CD4-positive, alpha-beta T cell (primary cell): ENCODE measurements at regions not wholly inside any gene's neighbourhood (a gene's known extent, or its start where the extent isn't known, plus 50 kb on each side); places are given as distances from the start of the nearest gene placed in this dataset.
A peak's percentile ranks its signal among the peaks of the same experiment; 100 is the strongest.

Experiments
- ATAC-seq: fragments of 200-7000 bp; cut with Tn5 transposase; one replicate; pipeline ENCODE4 v1.10.0; 2022; ENCODE audit warnings: mild to moderate bottlenecking; ENCODE audit not compliant: poor library complexity
- CTCF ChIA-PET: fragments of 350-600 bp; sonication (Branson Sonifier 250); formaldehyde crosslinking; loops from one replicate; lab custom pipeline; 2021; ENCODE audit warnings: antibody characterized with exemption, inconsistent platforms; lab: Charles Lee
- POLR2A ChIA-PET: fragments of 350-600 bp; sonication (Branson Sonifier 250); formaldehyde crosslinking; loops from one replicate; lab custom pipeline; 2021; ENCODE audit warnings: antibody characterized with exemption, inconsistent platforms; lab: Charles Lee
- DNase-seq, 14 experiments: peaks; one replicate each; pipeline ENCODE4 v3.0.0-alpha.2; 2013 to 2020; ENCODE audit warnings: mixed read lengths in 2 of 14
- H3K27ac ChIP-seq, 2 donors: one replicate each; pipeline versions ENCODE4 v1.5.1 to v1.7.0; 2013; ENCODE audit warnings: low read length in 2 of 2, low read depth in 1 of 2, mild to moderate bottlenecking in 1 of 2
- H3K27me3 ChIP-seq, 2 experiments: 1 replicate in 1 of 2; 2 replicates in 1 of 2; pipeline versions ENCODE4 v1.6.1 to v1.7.0; 2013; ENCODE audit warnings: low read length in 2 of 2, control low read depth in 1 of 2, mild to moderate bottlenecking in 1 of 2, moderate library complexity in 1 of 2; ENCODE audit not compliant: insufficient read depth in 2 of 2, control insufficient read depth in 1 of 2
- H3K36me3 ChIP-seq: one replicate; pipeline ENCODE4 v1.6.1; 2013; ENCODE audit warnings: low read length, control low read depth; ENCODE audit not compliant: insufficient read depth
- H3K4me1 ChIP-seq: one replicate; pipeline ENCODE4 v1.6.1; 2013; ENCODE audit warnings: low read length, control low read depth; ENCODE audit not compliant: insufficient read depth
- H3K4me3 ChIP-seq: one replicate; pipeline ENCODE4 v1.5.1; 2013; ENCODE audit warnings: mild to moderate bottlenecking, low read length, moderate library complexity
- H3K9me3 ChIP-seq, 2 experiments: 1 replicate in 1 of 2; 2 replicates in 1 of 2; pipeline versions ENCODE4 v1.6.1 to v1.7.0; 2013; ENCODE audit warnings: low read length in 2 of 2, mild to moderate bottlenecking in 2 of 2, control low read depth in 1 of 2, moderate library complexity in 1 of 2; ENCODE audit not compliant: control insufficient read depth in 1 of 2, insufficient read depth in 1 of 2
- H3K27ac Mint-ChIP-seq: one replicate; pipeline ENCODE4 v1.8.0; 2020; ENCODE audit warnings: mixed read lengths
- H3K27me3 Mint-ChIP-seq: one replicate; pipeline ENCODE4 v1.8.0; 2021; ENCODE audit warnings: mixed read lengths
- H3K36me3 Mint-ChIP-seq: one replicate; pipeline ENCODE4 v1.8.0; 2021; ENCODE audit warnings: low read depth, mixed read lengths
- H3K4me1 Mint-ChIP-seq: one replicate; pipeline ENCODE4 v1.8.0; 2021; ENCODE audit warnings: low read depth, mixed read lengths
- H3K4me3 Mint-ChIP-seq: one replicate; pipeline ENCODE4 v1.8.0; 2020; ENCODE audit warnings: mild to moderate bottlenecking, mixed read lengths
- H3K9me3 Mint-ChIP-seq: one replicate; pipeline ENCODE4 v1.8.0; 2020; ENCODE audit warnings: mixed read lengths
- intact Hi-C, 2 experiments: fragments of 100-400 bp; cut with DNase I in 1 of 2; cut with micrococcal nuclease in 1 of 2; formaldehyde crosslinking; loops; one replicate each; pipeline versions ENCODE4 v1.15.1 to v1.9.0; 2023 to 2025; cut with DNase I, micrococcal nuclease
- TF ChIP-seq, protein P1 (sequence below): fragments of 200-600 bp; IDR thresholded peaks from one replicate; pipeline ENCODE4 v1.8.0; 2022; ENCODE audit warnings: antibody characterized with exemption, mild to moderate bottlenecking

DNA sequence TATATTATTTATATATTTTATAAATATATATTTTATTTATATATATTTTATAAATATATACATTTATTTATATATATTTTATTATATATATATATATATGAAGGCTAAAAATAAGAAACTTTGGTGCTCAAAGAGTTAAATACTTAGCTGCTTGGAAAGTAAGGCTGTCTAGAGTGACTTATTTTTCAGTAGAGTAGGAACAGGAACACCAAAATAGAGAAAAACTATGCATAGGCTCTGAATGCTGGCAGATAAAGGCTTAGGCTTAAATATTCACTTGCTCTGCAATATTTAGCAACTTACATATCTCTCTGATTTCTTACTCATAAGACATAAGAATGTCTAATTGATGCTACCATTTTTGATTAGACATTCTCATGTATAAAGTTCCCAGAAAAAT lies 991.2 kb downstream of the VRK1 start:
- no peak overlapping the region for H3K4me3 ChIP-seq
- Mint-ChIP-seq H3K27ac (no peak overlapping the region), H3K27me3 (no peaks in the 10 kb centered on the region), H3K9me3 (no peaks in the 10 kb centered on the region), H3K4me1 (peaks cover 34% of the 10 kb centered on the region), H3K36me3 (no peaks in the 10 kb centered on the region), H3K4me3 (no peak overlapping the region)
- H3K4me1 ChIP-seq: no peaks in the 10 kb centered on the region
- intact Hi-C loops: no loop called here
- no peaks in the 10 kb centered on the region for H3K9me3 ChIP-seq
- no peak overlapping the region for H3K27ac ChIP-seq
- H3K36me3 ChIP-seq: no peaks in the 10 kb centered on the region
- ATAC-seq (no peak), DNase-seq (no peak)
- H3K27me3 ChIP-seq: no peaks in the 10 kb centered on the region
- ChIA-PET POLR2A (no interaction called here), CTCF (no interaction called here)
- TF ChIP-seq, protein P1, sequence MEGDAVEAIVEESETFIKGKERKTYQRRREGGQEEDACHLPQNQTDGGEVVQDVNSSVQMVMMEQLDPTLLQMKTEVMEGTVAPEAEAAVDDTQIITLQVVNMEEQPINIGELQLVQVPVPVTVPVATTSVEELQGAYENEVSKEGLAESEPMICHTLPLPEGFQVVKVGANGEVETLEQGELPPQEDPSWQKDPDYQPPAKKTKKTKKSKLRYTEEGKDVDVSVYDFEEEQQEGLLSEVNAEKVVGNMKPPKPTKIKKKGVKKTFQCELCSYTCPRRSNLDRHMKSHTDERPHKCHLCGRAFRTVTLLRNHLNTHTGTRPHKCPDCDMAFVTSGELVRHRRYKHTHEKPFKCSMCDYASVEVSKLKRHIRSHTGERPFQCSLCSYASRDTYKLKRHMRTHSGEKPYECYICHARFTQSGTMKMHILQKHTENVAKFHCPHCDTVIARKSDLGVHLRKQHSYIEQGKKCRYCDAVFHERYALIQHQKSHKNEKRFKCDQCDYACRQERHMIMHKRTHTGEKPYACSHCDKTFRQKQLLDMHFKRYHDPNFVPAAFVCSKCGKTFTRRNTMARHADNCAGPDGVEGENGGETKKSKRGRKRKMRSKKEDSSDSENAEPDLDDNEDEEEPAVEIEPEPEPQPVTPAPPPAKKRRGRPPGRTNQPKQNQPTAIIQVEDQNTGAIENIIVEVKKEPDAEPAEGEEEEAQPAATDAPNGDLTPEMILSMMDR: no peak

DNA sequence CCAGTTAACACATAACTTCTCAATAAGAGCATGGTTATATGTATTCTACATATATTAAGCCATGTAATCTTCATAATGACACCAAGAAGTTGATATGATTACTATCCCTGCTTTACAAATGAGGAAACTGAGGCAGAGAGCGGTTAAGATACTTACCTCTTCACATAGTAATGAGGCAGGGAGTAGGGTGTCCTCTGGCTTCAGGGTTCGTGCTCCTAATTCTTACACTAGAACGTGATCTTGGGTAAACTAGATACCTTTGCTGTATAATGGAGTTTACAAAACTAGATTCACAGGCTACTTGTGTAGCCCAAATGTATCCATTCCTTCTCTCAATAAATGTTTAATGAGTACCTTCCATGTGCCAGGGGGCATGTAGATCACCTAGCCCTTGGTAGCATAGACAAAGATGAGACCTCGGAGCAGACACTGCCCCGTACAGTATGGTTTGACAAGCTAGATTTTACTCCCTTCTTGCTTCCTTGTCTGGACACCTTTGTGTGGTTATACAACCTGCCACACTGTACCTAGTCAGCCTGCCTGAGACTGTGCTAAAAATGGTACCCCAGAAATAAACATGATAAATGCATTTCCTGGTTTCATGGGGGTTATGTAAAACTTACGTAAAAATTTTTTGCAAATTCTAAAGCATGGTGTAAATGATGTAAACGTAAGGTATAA lies 991.8 kb downstream of the VRK1 start:
- H3K27ac ChIP-seq: no peak overlapping the region
- Mint-ChIP-seq H3K9me3 (no peaks in the 10 kb centered on the region), H3K4me3 (no peak overlapping the region), H3K27ac (no peak overlapping the region), H3K4me1 (peaks cover 30% of the 10 kb centered on the region), H3K36me3 (no peaks in the 10 kb centered on the region), H3K27me3 (no peaks in the 10 kb centered on the region)
- no peak overlapping the region for H3K4me3 ChIP-seq
- no peaks in the 10 kb centered on the region for H3K4me1 ChIP-seq
- intact Hi-C loops: no loop called here
- POLR2A ChIA-PET: interaction anchor here (0.9 to 1.4 kb wide), 2 partner anchors 9 to 347 kb away, joined by 3 read pairs; no protein-coding TSS in a partner anchor
- CTCF ChIA-PET: no interaction called here
- no peaks in the 10 kb centered on the region for H3K27me3 ChIP-seq
- H3K9me3 ChIP-seq: no peaks in the 10 kb centered on the region
- TF ChIP-seq, protein P1: no peak
- ATAC-seq (no peak), DNase-seq (peak in 1 of 14 experiments; percentile 27)
- H3K36me3 ChIP-seq: no peaks in the 10 kb centered on the region

DNA sequence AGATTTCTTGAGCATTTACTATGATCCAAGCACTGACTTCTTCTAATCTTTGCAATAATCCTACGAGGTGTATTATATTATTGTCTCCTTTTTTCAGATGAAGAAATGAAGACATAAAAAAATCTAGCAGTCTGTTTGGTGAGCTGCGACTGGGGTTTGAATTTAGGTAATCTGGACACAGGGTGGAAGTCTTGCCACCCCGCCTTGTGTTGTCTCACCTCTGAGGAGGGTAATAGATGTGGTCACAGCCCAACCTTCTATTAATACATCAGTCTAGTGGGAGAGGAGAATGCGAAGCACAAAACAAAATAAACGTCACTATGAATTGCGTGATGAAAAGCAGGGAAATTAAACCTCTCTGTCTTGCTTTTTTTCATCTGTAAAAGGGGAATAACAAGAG lies 993.9 kb downstream of the VRK1 start:
- Mint-ChIP-seq H3K9me3 (no peaks in the 10 kb centered on the region), H3K4me3 (no peak overlapping the region), H3K4me1 (peaks cover 14% of the 10 kb centered on the region), H3K36me3 (no peaks in the 10 kb centered on the region), H3K27me3 (no peaks in the 10 kb centered on the region), H3K27ac (no peak overlapping the region)
- Histone ChIP-seq H3K4me1 (no peaks in the 10 kb centered on the region), H3K4me3 (no peak overlapping the region), H3K9me3 (no peaks in the 10 kb centered on the region), H3K27ac (no peak overlapping the region), H3K27me3 (no peaks in the 10 kb centered on the region), H3K36me3 (no peaks in the 10 kb centered on the region)
- TF ChIP-seq, protein P1: no peak
- ChIA-PET POLR2A (interaction anchor here (0.6 kb wide), 1 partner anchor 202 kb away, joined by 4 read pairs; no protein-coding TSS in a partner anchor), CTCF (no interaction called here)
- DNase-seq (peak in 1 of 14 experiments; percentile 13), ATAC-seq (no peak)
- intact Hi-C loops: no loop called here
